Gastrocnemius medialis (tissue), 4 donors: ENCODE measurements at regions not wholly inside any gene's neighbourhood (a gene's known extent, or its start where the extent isn't known, plus 50 kb on each side); places are given as distances from the start of the nearest gene placed in this dataset.

Experiments
- CTCF ChIP-seq, 5 experiments: fragments of 450-650 bp in 3 of 5; fragments of 200-600 bp in 2 of 5; sonication (generic) in 2 of 5; IDR thresholded peaks in 4 of 5; conservative IDR thresholded peaks in 1 of 5; 1 replicate in 4 of 5; 2 replicates in 1 of 5; pipeline ENCODE4 v1.5.1; 2016 to 2019; ENCODE audit warnings: antibody characterized with exemption in 5 of 5, mild to moderate bottlenecking in 3 of 5, moderate library complexity in 3 of 5
- POLR2A ChIP-seq, 2 donors: fragments of 450-650 bp; IDR thresholded peaks; one replicate each; pipeline ENCODE4 v1.6.1; 2017; ENCODE audit warnings: antibody characterized with exemption in 2 of 2, mild to moderate bottlenecking in 2 of 2, moderate library complexity in 2 of 2

- TF ChIP-seq POLR2A (IDR thresholded peaks at IDR 0.05), result no peak
- TF ChIP-seq CTCF (IDR thresholded peaks at IDR 0.05 in 4 of 5, conservative IDR thresholded peaks at IDR 0.05 in 1 of 5), result no peak
Observed at GRCh38 chr9:21744841-21745240, 57.6 kb upstream of the MTAP start.
